GM21423 (cell line): ENCODE measurements at regions not wholly inside any gene's neighbourhood (a gene's known extent, or its start where the extent isn't known, plus 50 kb on each side); places are given as distances from the start of the nearest gene placed in this dataset.

Experiments used
- ATAC-seq: cut with Tn5 transposase; IDR thresholded peaks from one replicate; pipeline ENCODE4 v1.9.1; 2021; ENCODE audit warnings: mild to moderate bottlenecking, moderate library complexity; ENCODE audit not compliant: unreplicated experiment

GRCh38 chr9:88658311-88658822, 123.4 kb downstream of the NXNL2 start:
- ATAC-seq, result no peak

GRCh38 chr9:88659126-88659525, 124.1 kb downstream of the NXNL2 start:
- ATAC-seq, result no peak

- no peak for ATAC-seq
Observed at GRCh38 chr9:88660611-88661010, 125.6 kb downstream of the NXNL2 start.

- ATAC-seq, result no peak
Observed at GRCh38 chr9:88661759-88662158, 126.8 kb downstream of the NXNL2 start.

GRCh38 chr9:88663771-88664419, 128.9 kb downstream of the NXNL2 start:
- no peak for ATAC-seq

GRCh38 chr9:88664773-88665172, 129.8 kb downstream of the NXNL2 start:
- ATAC-seq, result no peak

- no peak for ATAC-seq
Observed at GRCh38 chr9:88672874-88673689, 138.1 kb downstream of the NXNL2 start.

- no peak for ATAC-seq
Observed at GRCh38 chr9:88673886-88674285, 138.9 kb downstream of the NXNL2 start.

GRCh38 chr9:88676644-88677043, 141.7 kb downstream of the NXNL2 start:
- ATAC-seq, result no peak

GRCh38 chr9:88678008-88678407, 143.0 kb downstream of the NXNL2 start:
- no peak for ATAC-seq

GRCh38 chr9:88678431-88678830, 143.5 kb downstream of the NXNL2 start:
- ATAC-seq, result no peak

GRCh38 chr9:88680041-88680440, 145.1 kb downstream of the NXNL2 start:
- no peak for ATAC-seq

GRCh38 chr9:88680505-88681160, 145.7 kb downstream of the NXNL2 start:
- ATAC-seq, result no peak

- ATAC-seq, result no peak
Observed at GRCh38 chr9:88681434-88681833, 146.5 kb downstream of the NXNL2 start.

GRCh38 chr9:88682431-88682831, 147.5 kb downstream of the NXNL2 start:
- no peak for ATAC-seq

- no peak for ATAC-seq
Observed at GRCh38 chr9:88684046-88684445, 149.1 kb downstream of the NXNL2 start.

- ATAC-seq, result no peak
Observed at GRCh38 chr9:88684845-88685244, 149.9 kb downstream of the NXNL2 start.

- ATAC-seq, result no peak
Observed at GRCh38 chr9:88685966-88686365, 151.0 kb downstream of the NXNL2 start.

- no peak for ATAC-seq
Observed at GRCh38 chr9:88689509-88690298, 154.7 kb downstream of the NXNL2 start.

- no peak for ATAC-seq
Observed at GRCh38 chr9:88690628-88691027, 155.7 kb downstream of the NXNL2 start.

GRCh38 chr9:88691091-88691490, 156.1 kb downstream of the NXNL2 start:
- ATAC-seq, result no peak
